ENCODE measurements at regions not wholly inside any gene's neighbourhood (a gene's known extent, or its start where the extent isn't known, plus 50 kb on each side); places are given as distances from the start of the nearest gene placed in this dataset.

GRCh38 chr4:147118528-147118927 lies 172.9 kb upstream of the TTC29 start:
- no peak for DNase-seq (ENCODE audit: low read depth)
- no peak for TF ChIP-seq CTCF (IDR thresholded peaks at IDR 0.05; ENCODE audit: control insufficient read depth, insufficient read depth, low read depth, low read length, missing control alignments)
- no peak overlapping the region for H3K4me3 ChIP-seq (ENCODE audit: control insufficient read depth, low read depth, low read length)

GRCh38 chr4:147122685-147123084 lies 177.0 kb upstream of the TTC29 start:
- no peak for DNase-seq (ENCODE audit: low read depth)
- no peak for TF ChIP-seq CTCF (IDR thresholded peaks at IDR 0.05; ENCODE audit: control insufficient read depth, insufficient read depth, low read depth, low read length, missing control alignments)
- no peak overlapping the region for H3K4me3 ChIP-seq (ENCODE audit: control insufficient read depth, low read depth, low read length)

GRCh38 chr4:147123146-147123545 lies 177.5 kb upstream of the TTC29 start:
- DNase-seq (ENCODE audit: low read depth): no peak
- no peak for TF ChIP-seq CTCF (IDR thresholded peaks at IDR 0.05; ENCODE audit: control insufficient read depth, insufficient read depth, low read depth, low read length, missing control alignments)
- H3K4me3 ChIP-seq (ENCODE audit: control insufficient read depth, low read depth, low read length): no peak overlapping the region

- no peak overlapping the region for H3K4me3 ChIP-seq (ENCODE audit: control insufficient read depth, low read depth, low read length)
- no peak for TF ChIP-seq CTCF (IDR thresholded peaks at IDR 0.05; ENCODE audit: control insufficient read depth, insufficient read depth, low read depth, low read length, missing control alignments)
- DNase-seq (ENCODE audit: low read depth): no peak
Observed at GRCh38 chr4:147128787-147129186, 183.1 kb upstream of the TTC29 start.

GRCh38 chr4:147129687-147130086 lies 184.0 kb upstream of the TTC29 start:
- no peak overlapping the region for H3K4me3 ChIP-seq (ENCODE audit: control insufficient read depth, low read depth, low read length)
- TF ChIP-seq CTCF (IDR thresholded peaks at IDR 0.05; ENCODE audit: control insufficient read depth, insufficient read depth, low read depth, low read length, missing control alignments): no peak
- no peak for DNase-seq (ENCODE audit: low read depth)

GRCh38 chr4:147134536-147135210 lies 189.0 kb upstream of the TTC29 start:
- no peak for TF ChIP-seq CTCF (IDR thresholded peaks at IDR 0.05; ENCODE audit: control insufficient read depth, insufficient read depth, low read depth, low read length, missing control alignments)
- DNase-seq (ENCODE audit: low read depth): no peak
- H3K4me3 ChIP-seq (ENCODE audit: control insufficient read depth, low read depth, low read length): no peak overlapping the region

All from AG09309 (cell line).